ENCODE measurements at regions not wholly inside any gene's neighbourhood (a gene's known extent, or its start where the extent isn't known, plus 50 kb on each side); places are given as distances from the start of the nearest gene placed in this dataset.

- TF ChIP-seq, protein P1, sequence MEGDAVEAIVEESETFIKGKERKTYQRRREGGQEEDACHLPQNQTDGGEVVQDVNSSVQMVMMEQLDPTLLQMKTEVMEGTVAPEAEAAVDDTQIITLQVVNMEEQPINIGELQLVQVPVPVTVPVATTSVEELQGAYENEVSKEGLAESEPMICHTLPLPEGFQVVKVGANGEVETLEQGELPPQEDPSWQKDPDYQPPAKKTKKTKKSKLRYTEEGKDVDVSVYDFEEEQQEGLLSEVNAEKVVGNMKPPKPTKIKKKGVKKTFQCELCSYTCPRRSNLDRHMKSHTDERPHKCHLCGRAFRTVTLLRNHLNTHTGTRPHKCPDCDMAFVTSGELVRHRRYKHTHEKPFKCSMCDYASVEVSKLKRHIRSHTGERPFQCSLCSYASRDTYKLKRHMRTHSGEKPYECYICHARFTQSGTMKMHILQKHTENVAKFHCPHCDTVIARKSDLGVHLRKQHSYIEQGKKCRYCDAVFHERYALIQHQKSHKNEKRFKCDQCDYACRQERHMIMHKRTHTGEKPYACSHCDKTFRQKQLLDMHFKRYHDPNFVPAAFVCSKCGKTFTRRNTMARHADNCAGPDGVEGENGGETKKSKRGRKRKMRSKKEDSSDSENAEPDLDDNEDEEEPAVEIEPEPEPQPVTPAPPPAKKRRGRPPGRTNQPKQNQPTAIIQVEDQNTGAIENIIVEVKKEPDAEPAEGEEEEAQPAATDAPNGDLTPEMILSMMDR (IDR thresholded peaks at IDR 0.05; ENCODE audit: insufficient read depth, low read depth, low read length), result no peak
- no peak for TF ChIP-seq EZH2 (IDR thresholded peaks at IDR 0.05; ENCODE audit: insufficient read depth, low read length)
These were observed 451.8 kb upstream of the INTU start for GRCh38 chr4:127181001-127181400.
